Natural killer cell (primary cell): ENCODE measurements at regions not wholly inside any gene's neighbourhood (a gene's known extent, or its start where the extent isn't known, plus 50 kb on each side); places are given as distances from the start of the nearest gene placed in this dataset.

Source experiments
- ATAC-seq, 3 donors: fragments of 150-1000 bp in 2 of 3; fragments of 200-7000 bp in 1 of 3; cut with Tn5 transposase; 1 replicate in 1 of 3; 2 replicates in 2 of 3; pipeline ENCODE4 v1.10.0; 2021; ENCODE audit warnings: mild to moderate bottlenecking in 2 of 3, moderate library complexity in 2 of 3
- DNase-seq, 2 donors: peaks; one replicate each; pipeline versions ENCODE4 v3.0.0 to v3.0.0-alpha.2; 2013 to 2021; ENCODE audit warnings: mixed read lengths in 1 of 2
- H3K27ac ChIP-seq: one replicate; pipeline ENCODE4 v1.5.1; 2013; ENCODE audit warnings: mild to moderate bottlenecking, low read length
- H3K27me3 ChIP-seq: one replicate; pipeline ENCODE4 v1.6.1; 2013; ENCODE audit warnings: low read length; ENCODE audit not compliant: control insufficient read depth, insufficient read depth
- H3K36me3 ChIP-seq: one replicate; pipeline ENCODE4 v1.6.1; 2013; ENCODE audit warnings: low read length; ENCODE audit not compliant: control insufficient read depth, insufficient read depth
- H3K4me1 ChIP-seq: one replicate; pipeline ENCODE4 v1.6.1; 2013; ENCODE audit warnings: low read length; ENCODE audit not compliant: control insufficient read depth, insufficient read depth
- H3K4me3 ChIP-seq: one replicate; pipeline ENCODE4 v1.5.1; 2013; ENCODE audit warnings: low read length
- H3K9me3 ChIP-seq: one replicate; pipeline ENCODE4 v1.6.1; 2013; ENCODE audit warnings: low read length; ENCODE audit not compliant: control insufficient read depth, insufficient read depth
- H3K27ac Mint-ChIP-seq, 2 donors: one replicate each; pipeline ENCODE4 v1.8.0; 2022; ENCODE audit warnings: mild to moderate bottlenecking in 2 of 2, mixed read lengths in 2 of 2, moderate library complexity in 1 of 2
- H3K27me3 Mint-ChIP-seq, 2 donors: one replicate each; pipeline ENCODE4 v1.8.0; 2022; ENCODE audit warnings: low read depth in 2 of 2, mixed read lengths in 2 of 2
- H3K36me3 Mint-ChIP-seq: one replicate; pipeline ENCODE4 v1.8.0; 2022; ENCODE audit warnings: mixed read lengths
- H3K4me1 Mint-ChIP-seq, 2 donors: one replicate each; pipeline ENCODE4 v1.8.0; 2022; ENCODE audit warnings: mixed read lengths in 2 of 2
- H3K4me3 Mint-ChIP-seq: one replicate; pipeline ENCODE4 v1.8.0; 2022; ENCODE audit warnings: mild to moderate bottlenecking, moderate library complexity, mixed read lengths
- H3K9me3 Mint-ChIP-seq, 2 donors: one replicate each; pipeline ENCODE4 v1.8.0; 2022; ENCODE audit warnings: mixed read lengths in 2 of 2
- CTCF ChIP-seq: fragments of 200-600 bp; IDR thresholded peaks from one replicate; pipeline ENCODE4 v1.8.0; 2022; ENCODE audit warnings: antibody characterized with exemption
- WGBS: methylation state at CpG from one replicate; pipeline ENCODE4 v1.1.7; 2013; ENCODE audit warnings: missing lambda C conversion rate; ENCODE audit not compliant: insufficient coverage; 5-methylcytosine and 5-hydroxymethylcytosine counted together
- intact Hi-C: fragments of 100-400 bp; cut with micrococcal nuclease; formaldehyde crosslinking; loops from one replicate; pipeline ENCODE4 v1.14.2; 2022

DNA sequence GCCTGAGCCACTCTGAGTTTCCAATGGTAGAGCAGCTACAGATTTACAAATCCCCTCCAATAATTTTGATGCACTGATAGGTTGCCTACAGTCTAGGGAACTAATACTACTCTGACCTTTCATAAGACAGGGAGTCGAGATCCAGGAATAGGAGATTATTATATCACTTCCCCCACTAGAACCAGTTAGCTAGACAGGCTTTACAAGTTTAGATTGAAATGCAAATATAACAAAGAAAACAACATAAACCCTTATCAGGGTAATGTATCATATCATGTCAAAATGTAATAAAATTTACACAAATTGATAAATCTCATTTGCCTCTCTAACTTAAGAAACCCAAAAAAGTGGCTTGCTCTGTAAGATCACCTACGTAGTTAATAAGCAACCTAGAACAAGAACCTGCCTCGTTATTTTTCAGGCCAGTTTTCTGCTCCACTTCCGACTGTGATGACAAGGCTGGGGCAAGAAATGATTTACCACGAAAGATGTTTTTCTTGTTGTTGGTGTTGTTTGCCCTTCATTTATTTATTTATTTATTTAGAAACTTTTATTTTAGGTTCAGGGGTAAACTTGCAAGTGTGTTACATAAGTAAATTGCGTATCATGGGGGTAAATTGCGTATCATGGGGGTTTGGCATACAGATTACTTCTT, 504.2 kb upstream of the ID4 start:
- no peaks in the 10 kb centered on the region for H3K36me3 Mint-ChIP-seq
- ATAC-seq (no peak), DNase-seq (no peak)
- Histone ChIP-seq H3K27ac (no peak overlapping the region), H3K27me3 (no peaks in the 10 kb centered on the region), H3K36me3 (no peaks in the 10 kb centered on the region), H3K4me3 (no peak overlapping the region), H3K4me1 (no peaks in the 10 kb centered on the region), H3K9me3 (no peaks in the 10 kb centered on the region)
- peaks cover 6 to 7% of the 10 kb centered on the region in 2 donors for H3K9me3 Mint-ChIP-seq
- H3K4me1 Mint-ChIP-seq: no peaks in the 10 kb centered on the region
- 81% methylated on average over 4 of the region's 7 CpGs for WGBS
- intact Hi-C loops: no loop called here
- H3K27ac Mint-ChIP-seq: no peak overlapping the region
- no peaks in the 10 kb centered on the region for H3K27me3 Mint-ChIP-seq
- H3K4me3 Mint-ChIP-seq: no peak overlapping the region
- TF ChIP-seq CTCF: no peak

DNA sequence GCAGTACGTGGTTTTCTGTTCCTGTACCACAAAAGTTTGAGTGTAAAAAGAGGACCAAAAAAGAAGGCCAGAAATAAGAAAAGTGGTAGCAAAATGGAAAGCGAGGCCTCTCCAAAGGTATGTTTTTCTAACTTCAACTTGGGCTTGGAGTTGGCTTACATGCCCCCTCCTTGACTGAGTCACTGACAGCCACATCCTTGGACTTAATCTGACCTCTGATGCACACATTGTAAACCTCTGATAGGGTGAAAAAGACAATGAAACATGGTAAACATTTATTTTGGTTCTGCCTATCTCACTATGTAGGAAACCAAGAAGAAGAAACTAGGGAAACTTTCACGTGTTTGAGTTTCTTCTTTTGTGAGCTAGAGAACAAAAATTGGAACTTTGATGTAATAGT, 503.2 kb upstream of the ID4 start:
- Histone ChIP-seq H3K27me3 (no peaks in the 10 kb centered on the region), H3K9me3 (no peaks in the 10 kb centered on the region), H3K4me3 (no peak overlapping the region), H3K27ac (no peak overlapping the region), H3K36me3 (no peaks in the 10 kb centered on the region), H3K4me1 (no peaks in the 10 kb centered on the region)
- TF ChIP-seq CTCF: no peak
- H3K36me3 Mint-ChIP-seq: no peaks in the 10 kb centered on the region
- 85% methylated on average over 2 of the region's 3 CpGs for whole genome bisulfite sequencing
- H3K27me3 Mint-ChIP-seq: no peaks in the 10 kb centered on the region
- ATAC-seq (no peak), DNase-seq (no peak)
- no peaks in the 10 kb centered on the region for H3K4me1 Mint-ChIP-seq
- H3K9me3 Mint-ChIP-seq: peaks cover 6 to 9% of the 10 kb centered on the region in 2 donors
- H3K4me3 Mint-ChIP-seq: no peak overlapping the region
- H3K27ac Mint-ChIP-seq: no peak overlapping the region
- intact Hi-C loops: no loop called here

GRCh38 chr6:19336579-19336978, 500.6 kb upstream of the ID4 start:
- Histone ChIP-seq H3K4me3 (no peak overlapping the region), H3K9me3 (no peaks in the 10 kb centered on the region), H3K36me3 (no peaks in the 10 kb centered on the region), H3K27me3 (no peaks in the 10 kb centered on the region), H3K27ac (no peak overlapping the region), H3K4me1 (no peaks in the 10 kb centered on the region)
- 90% methylated on average over 2 of the region's 4 CpGs for WGBS
- intact Hi-C loops: no loop called here
- Mint-ChIP-seq H3K9me3 (peaks cover 15 to 21% of the 10 kb centered on the region in 2 donors), H3K4me3 (no peak overlapping the region), H3K4me1 (no peaks in the 10 kb centered on the region), H3K27me3 (no peaks in the 10 kb centered on the region), H3K36me3 (no peaks in the 10 kb centered on the region), H3K27ac (no peak overlapping the region)
- TF ChIP-seq CTCF: no peak
- DNase-seq (no peak), ATAC-seq (no peak)

DNA sequence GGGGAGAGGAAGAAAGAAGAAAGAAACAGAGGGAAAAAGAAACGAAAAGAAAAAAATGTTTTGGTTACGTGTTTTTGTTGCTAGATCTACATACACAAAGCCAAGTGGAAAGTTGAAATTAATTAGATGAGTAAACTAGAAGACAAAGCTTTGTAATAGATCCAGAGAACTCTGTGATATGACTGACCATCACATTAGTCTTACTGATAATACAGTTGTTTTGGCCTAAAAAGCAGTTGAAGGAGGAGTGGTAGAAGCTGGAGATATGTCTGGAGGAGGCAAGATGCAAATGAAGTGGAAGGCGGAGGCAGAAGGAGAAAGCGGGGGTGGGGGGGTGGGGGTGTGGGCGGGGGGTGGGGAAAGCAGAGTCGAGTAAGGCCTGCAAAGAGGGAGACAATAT, 500.1 kb upstream of the ID4 start:
- intact Hi-C loops: no loop called here
- no peak overlapping the region for H3K4me3 Mint-ChIP-seq
- ATAC-seq (no peak), DNase-seq (no peak)
- H3K9me3 Mint-ChIP-seq: peaks cover 13 to 21% of the 10 kb centered on the region in 2 donors
- H3K27me3 Mint-ChIP-seq: no peaks in the 10 kb centered on the region
- H3K4me3 ChIP-seq: no peak overlapping the region
- TF ChIP-seq CTCF: no peak
- no peaks in the 10 kb centered on the region for H3K4me1 ChIP-seq
- H3K4me1 Mint-ChIP-seq: no peaks in the 10 kb centered on the region
- H3K9me3 ChIP-seq: peaks cover 3% of the 10 kb centered on the region
- 89% methylated on average over 2 of the region's 6 CpGs for WGBS
- no peak overlapping the region for H3K27ac Mint-ChIP-seq
- no peak overlapping the region for H3K27ac ChIP-seq
- no peaks in the 10 kb centered on the region for H3K36me3 ChIP-seq
- H3K36me3 Mint-ChIP-seq: no peaks in the 10 kb centered on the region
- no peaks in the 10 kb centered on the region for H3K27me3 ChIP-seq
